ENCODE measurements at regions not wholly inside any gene's neighbourhood (a gene's known extent, or its start where the extent isn't known, plus 50 kb on each side); places are given as distances from the start of the nearest gene placed in this dataset. TPM values are rescaled to one million over a fixed set of nuclear protein-coding genes. Genes with fewer than 3 reads are reported as not detected.

DNA sequence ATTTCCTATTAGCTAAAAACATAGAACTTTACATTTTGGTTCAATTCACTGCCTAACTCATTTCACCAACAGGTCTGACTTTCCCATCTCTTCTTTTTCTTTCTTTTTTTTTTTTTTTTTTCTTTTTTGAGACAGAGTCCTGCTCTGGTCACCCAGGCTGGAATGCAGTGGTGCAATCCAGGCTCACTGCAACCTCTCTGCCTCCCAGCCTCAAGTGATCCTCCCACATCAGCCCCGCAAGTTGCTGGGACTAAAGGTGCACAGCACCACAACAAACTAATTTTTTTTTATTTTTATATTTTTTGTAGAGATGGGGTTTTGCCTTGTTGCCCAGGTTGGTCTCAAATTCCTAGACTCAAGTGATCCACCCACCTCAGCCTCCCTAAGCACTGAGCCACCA lies 57.8 kb upstream of the HNRNPA3 start:
- no peaks in the 10 kb centered on the region for H3K79me2 ChIP-seq (ENCODE audit: insufficient read depth, low read length)
- no peaks in the 10 kb centered on the region for H3K36me3 ChIP-seq (ENCODE audit: insufficient read depth, low read length)
- no peak overlapping the region for H3K27ac ChIP-seq (ENCODE audit: low read depth, low read length)
- H2AFZ ChIP-seq (ENCODE audit: low read length) = no peak overlapping the region
- DNase-seq (ENCODE audit: insufficient read length, low spot score, missing footprints) = no peak
- H4K20me1 ChIP-seq (ENCODE audit: insufficient read depth, low read length) = no peaks in the 10 kb centered on the region
- H3K4me1 ChIP-seq (ENCODE audit: insufficient read depth, low read length) = no peaks in the 10 kb centered on the region
- peaks cover 12% of the 10 kb centered on the region for H3K27me3 ChIP-seq (ENCODE audit: insufficient read depth, low read length)
- no peak overlapping the region for H3K4me2 ChIP-seq (ENCODE audit: insufficient read depth, low read length)
- H3K4me3 ChIP-seq (ENCODE audit: insufficient read depth, low read length) = no peak overlapping the region
- TF ChIP-seq, protein P1, sequence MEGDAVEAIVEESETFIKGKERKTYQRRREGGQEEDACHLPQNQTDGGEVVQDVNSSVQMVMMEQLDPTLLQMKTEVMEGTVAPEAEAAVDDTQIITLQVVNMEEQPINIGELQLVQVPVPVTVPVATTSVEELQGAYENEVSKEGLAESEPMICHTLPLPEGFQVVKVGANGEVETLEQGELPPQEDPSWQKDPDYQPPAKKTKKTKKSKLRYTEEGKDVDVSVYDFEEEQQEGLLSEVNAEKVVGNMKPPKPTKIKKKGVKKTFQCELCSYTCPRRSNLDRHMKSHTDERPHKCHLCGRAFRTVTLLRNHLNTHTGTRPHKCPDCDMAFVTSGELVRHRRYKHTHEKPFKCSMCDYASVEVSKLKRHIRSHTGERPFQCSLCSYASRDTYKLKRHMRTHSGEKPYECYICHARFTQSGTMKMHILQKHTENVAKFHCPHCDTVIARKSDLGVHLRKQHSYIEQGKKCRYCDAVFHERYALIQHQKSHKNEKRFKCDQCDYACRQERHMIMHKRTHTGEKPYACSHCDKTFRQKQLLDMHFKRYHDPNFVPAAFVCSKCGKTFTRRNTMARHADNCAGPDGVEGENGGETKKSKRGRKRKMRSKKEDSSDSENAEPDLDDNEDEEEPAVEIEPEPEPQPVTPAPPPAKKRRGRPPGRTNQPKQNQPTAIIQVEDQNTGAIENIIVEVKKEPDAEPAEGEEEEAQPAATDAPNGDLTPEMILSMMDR (IDR thresholded peaks at IDR 0.05; ENCODE audit: extremely low read depth, low read depth, low read length) = no peak
- H3K9me3 ChIP-seq (ENCODE audit: low read depth, low read length) = no peaks in the 10 kb centered on the region

DNA sequence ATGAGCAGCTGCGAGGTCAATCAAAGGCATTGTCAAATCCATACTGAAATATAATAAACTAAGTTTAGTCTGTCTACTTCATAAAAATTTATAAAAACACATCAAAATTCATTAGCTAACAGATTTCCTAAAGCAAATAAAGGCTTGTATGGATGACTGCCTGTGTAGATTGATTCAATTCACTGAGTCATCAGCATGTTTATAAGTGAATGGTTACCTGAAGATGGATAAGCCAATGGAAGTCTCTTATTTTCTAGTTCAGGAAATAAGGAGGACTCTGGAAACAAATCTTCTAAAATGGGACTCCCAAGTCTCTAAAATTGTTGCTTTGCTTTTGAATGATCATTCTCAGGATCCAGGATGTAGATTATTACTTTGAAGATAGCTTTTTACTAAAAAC lies 57.0 kb upstream of the HNRNPA3 start:
- H3K79me2 ChIP-seq (ENCODE audit: insufficient read depth, low read length) = no peaks in the 10 kb centered on the region

DNA sequence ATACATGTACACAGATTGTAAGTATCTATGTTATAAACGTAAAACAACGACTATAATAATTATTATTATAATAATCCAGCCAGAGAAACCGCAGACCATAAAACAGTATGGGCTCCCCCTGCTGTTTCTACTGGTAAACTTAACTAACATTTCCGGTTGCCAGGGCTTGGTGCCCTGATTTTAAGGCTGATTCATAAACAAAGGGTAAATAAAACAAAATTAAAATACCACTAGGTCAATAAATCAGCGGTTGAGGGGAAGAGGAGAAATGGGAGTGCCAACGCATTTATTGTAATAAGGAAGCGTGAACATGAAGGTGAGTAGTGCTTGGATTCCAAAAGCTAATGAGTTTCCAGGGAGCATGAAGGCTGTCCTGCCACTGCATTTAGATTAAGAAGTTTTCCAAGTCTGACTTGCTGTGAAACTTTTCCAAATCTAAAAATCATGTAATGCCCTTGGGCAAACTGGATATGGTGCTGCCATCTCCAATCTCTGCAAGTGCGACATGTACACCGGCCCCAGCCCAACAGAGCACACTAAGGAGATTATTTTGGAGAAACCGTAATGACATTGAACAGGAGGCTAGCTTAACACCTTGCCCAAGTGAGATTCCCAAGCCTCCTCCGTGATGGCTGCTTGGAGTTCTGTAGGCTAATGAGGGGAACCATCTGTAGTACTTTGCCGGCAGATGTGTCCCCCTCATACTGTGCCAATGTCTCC lies 50.7 kb upstream of the HNRNPA3 start:
- Histone ChIP-seq H3K27ac (ENCODE audit: low read depth, low read length) (no peak overlapping the region), H3K36me3 (ENCODE audit: insufficient read depth, low read length) (no peaks in the 10 kb centered on the region), H3K4me1 (ENCODE audit: insufficient read depth, low read length) (peaks cover 11% of the 10 kb centered on the region), H3K79me2 (ENCODE audit: insufficient read depth, low read length) (no peaks in the 10 kb centered on the region), H3K4me3 (ENCODE audit: insufficient read depth, low read length) (peak overlapping the region; percentile 26), H3K4me2 (ENCODE audit: insufficient read depth, low read length) (peak overlapping the region; percentile 68), H4K20me1 (ENCODE audit: insufficient read depth, low read length) (no peaks in the 10 kb centered on the region), H3K9me3 (ENCODE audit: low read depth, low read length) (no peaks in the 10 kb centered on the region), H2AFZ (ENCODE audit: low read length) (peak overlapping the region; percentile 72), H3K27me3 (ENCODE audit: insufficient read depth, low read length) (no peaks in the 10 kb centered on the region)
- peak; percentile 63 for DNase-seq (ENCODE audit: insufficient read length, low spot score, missing footprints)
- TF ChIP-seq, protein P1 (IDR thresholded peaks at IDR 0.05; ENCODE audit: extremely low read depth, low read depth, low read length) = peak; percentile 67

More for the DNA sequence above, 57.0 kb upstream of the HNRNPA3 start:
- Histone ChIP-seq H3K27ac (ENCODE audit: low read depth, low read length) (no peak overlapping the region), H4K20me1 (ENCODE audit: insufficient read depth, low read length) (no peaks in the 10 kb centered on the region), H3K27me3 (ENCODE audit: insufficient read depth, low read length) (peaks cover 12% of the 10 kb centered on the region), H3K4me2 (ENCODE audit: insufficient read depth, low read length) (no peak overlapping the region), H3K36me3 (ENCODE audit: insufficient read depth, low read length) (no peaks in the 10 kb centered on the region), H3K9me3 (ENCODE audit: low read depth, low read length) (no peaks in the 10 kb centered on the region), H2AFZ (ENCODE audit: low read length) (no peak overlapping the region), H3K4me1 (ENCODE audit: insufficient read depth, low read length) (no peaks in the 10 kb centered on the region), H3K4me3 (ENCODE audit: insufficient read depth, low read length) (no peak overlapping the region)
- DNase-seq (ENCODE audit: insufficient read length, low spot score, missing footprints) = no peak
- TF ChIP-seq, protein P1 (IDR thresholded peaks at IDR 0.05; ENCODE audit: extremely low read depth, low read depth, low read length) = no peak

Small RNAs in the stretch of these regions (small RNA-seq; reads per million reads assigned to genes)
- gene RNA5SP112 (not detected), gene RNU6-187P (not detected), gene RNU6ATAC14P (not detected)
